Fibroblast of lung (primary cell): ENCODE measurements at regions not wholly inside any gene's neighbourhood (a gene's known extent, or its start where the extent isn't known, plus 50 kb on each side); places are given as distances from the start of the nearest gene placed in this dataset.

Experiments
- CTCF ChIP-seq, 2 donors: IDR thresholded peaks in 1 of 2; conservative IDR thresholded peaks in 1 of 2; 1 replicate in 1 of 2; 2 replicates in 1 of 2; pipeline ENCODE4 v1.5.1; 2011 to 2012; ENCODE audit warnings: low read length in 2 of 2, control low read depth in 1 of 2, inconsistent platforms in 1 of 2, low read depth in 1 of 2, mild to moderate bottlenecking in 1 of 2
- EZH2 ChIP-seq: IDR thresholded peaks from 2 replicates; pipeline ENCODE4 v1.5.1; 2012; ENCODE audit warnings: low read length, control low read depth, mild to moderate bottlenecking; ENCODE audit errors: missing control alignments

- TF ChIP-seq CTCF (conservative IDR thresholded peaks at IDR 0.05 in 1 of 2, IDR thresholded peaks at IDR 0.05 in 1 of 2; ENCODE audit: low read depth in 1 of 2, low read length in 2 of 2) (no peak), EZH2 (no peak)
These were observed 279.4 kb upstream of the UBE2E2 start for GRCh38 chr3:22923711-22924110.
